NK-92 treated with Interleukin-12 subunit alpha and Interleukin-12 subunit beta, amount 100 ng/mL, for 24 hours (cell line): ENCODE measurements at regions not wholly inside any gene's neighbourhood (a gene's known extent, or its start where the extent isn't known, plus 50 kb on each side); places are given as distances from the start of the nearest gene placed in this dataset.
"Not testable (repeated sequence)": the region's sequence is repeated elsewhere in the genome, so short reads cannot be mapped to it uniquely, and the experiment has no call there.

ENCODE experiments used
- DNase-seq: peaks from one replicate; lab custom pipeline; 2025; lab: John Stamatoyannopoulos, UW

- not testable (repeated sequence) for DNase-seq
These were observed 58.5 kb upstream of the NBPF26 start for GRCh38 chr1:120665250-120665577.

GRCh38 chr1:120668187-120668586 is 55.6 kb upstream of the NBPF26 start:
- not testable (repeated sequence) for DNase-seq
